Muscle layer of duodenum (tissue), 2 donors: ENCODE measurements at regions not wholly inside any gene's neighbourhood (a gene's known extent, or its start where the extent isn't known, plus 50 kb on each side); places are given as distances from the start of the nearest gene placed in this dataset.

ENCODE experiments used
- H3K27ac ChIP-seq: one replicate; pipeline ENCODE4 v1.7.0; 2013; ENCODE audit warnings: mild to moderate bottlenecking, low read length
- H3K27me3 ChIP-seq: one replicate; pipeline ENCODE4 v1.7.0; 2013; ENCODE audit warnings: low read depth, mild to moderate bottlenecking, control low read depth, low read length
- H3K36me3 ChIP-seq, 2 donors: one replicate each; pipeline ENCODE4 v1.7.0; 2013; ENCODE audit warnings: low read length in 2 of 2, control low read depth in 1 of 2, mild to moderate bottlenecking in 1 of 2; ENCODE audit not compliant: insufficient read depth in 2 of 2, control insufficient read depth in 1 of 2
- H3K4me1 ChIP-seq, 2 donors: one replicate each; pipeline ENCODE4 v1.7.0; 2013; ENCODE audit warnings: low read length in 2 of 2, mild to moderate bottlenecking in 2 of 2, control low read depth in 1 of 2, moderate library complexity in 1 of 2; ENCODE audit not compliant: insufficient read depth in 2 of 2, control insufficient read depth in 1 of 2
- H3K4me3 ChIP-seq, 2 donors: one replicate each; pipeline ENCODE4 v1.7.0; 2013; ENCODE audit warnings: low read length in 2 of 2, low read depth in 1 of 2, mild to moderate bottlenecking in 1 of 2
- H3K9me3 ChIP-seq, 2 donors: one replicate each; pipeline ENCODE4 v1.7.0; 2013; ENCODE audit warnings: low read length in 2 of 2, control low read depth in 1 of 2, mild to moderate bottlenecking in 1 of 2; ENCODE audit not compliant: control insufficient read depth in 1 of 2
- donor health status: healthy.

- Histone ChIP-seq H3K27me3 (no peaks in the 10 kb centered on the region), H3K4me3 (no peak overlapping the region), H3K4me1 (no peaks in the 10 kb centered on the region), H3K36me3 (no peaks in the 10 kb centered on the region), H3K9me3 (no peaks in the 10 kb centered on the region), H3K27ac (no peak overlapping the region)
Observed at GRCh38 chr20:11867291-11867919, 50.3 kb upstream of the BTBD3 start.
